ENCODE measurements at regions not wholly inside any gene's neighbourhood (a gene's known extent, or its start where the extent isn't known, plus 50 kb on each side); places are given as distances from the start of the nearest gene placed in this dataset.

DNA sequence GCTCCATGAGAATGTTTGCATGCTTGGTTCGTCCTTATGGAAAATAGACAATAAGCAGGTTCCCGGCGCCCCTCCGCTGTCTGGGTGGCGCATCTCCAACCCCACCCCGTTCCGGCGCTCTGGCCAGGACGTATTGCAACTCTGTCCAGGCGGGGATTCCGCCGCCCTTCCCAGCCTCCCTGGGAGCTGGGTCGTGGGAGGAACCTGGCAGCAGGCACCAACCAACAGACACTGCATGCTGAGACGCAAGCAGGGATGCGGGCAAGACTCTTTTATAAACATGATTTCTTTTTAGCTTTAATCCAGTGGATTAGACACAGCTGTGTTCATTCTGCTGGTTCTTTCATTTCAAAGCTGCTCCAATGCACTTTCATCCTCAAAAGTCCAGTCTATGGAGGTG is 240.2 kb downstream of the SH3BP4 start:
- TF ChIP-seq ZNF121 (tag by site-specific recombination; IDR thresholded peaks at IDR 0.05): no peak
- no peak for TF ChIP-seq ZNF785 (tag by site-specific recombination; IDR thresholded peaks at IDR 0.05)
- TF ChIP-seq ZNF513 (tag by site-specific recombination; IDR thresholded peaks at IDR 0.05): no peak
- TF ChIP-seq, protein P1, sequence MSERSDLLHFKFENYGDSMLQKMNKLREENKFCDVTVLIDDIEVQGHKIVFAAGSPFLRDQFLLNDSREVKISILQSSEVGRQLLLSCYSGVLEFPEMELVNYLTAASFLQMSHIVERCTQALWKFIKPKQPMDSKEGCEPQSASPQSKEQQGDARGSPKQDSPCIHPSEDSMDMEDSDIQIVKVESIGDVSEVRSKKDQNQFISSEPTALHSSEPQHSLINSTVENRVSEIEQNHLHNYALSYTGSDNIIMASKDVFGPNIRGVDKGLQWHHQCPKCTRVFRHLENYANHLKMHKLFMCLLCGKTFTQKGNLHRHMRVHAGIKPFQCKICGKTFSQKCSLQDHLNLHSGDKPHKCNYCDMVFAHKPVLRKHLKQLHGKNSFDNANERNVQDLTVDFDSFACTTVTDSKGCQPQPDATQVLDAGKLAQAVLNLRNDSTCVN (tag by site-specific recombination; optimal IDR thresholded peaks at IDR 0.05): no peak
- TF ChIP-seq HIC1 (tag by site-specific recombination; IDR thresholded peaks at IDR 0.05): no peak
- TF ChIP-seq HOXC10 (CRISPR knock-in tag; IDR thresholded peaks at IDR 0.05): no peak
- TF ChIP-seq, protein P2, sequence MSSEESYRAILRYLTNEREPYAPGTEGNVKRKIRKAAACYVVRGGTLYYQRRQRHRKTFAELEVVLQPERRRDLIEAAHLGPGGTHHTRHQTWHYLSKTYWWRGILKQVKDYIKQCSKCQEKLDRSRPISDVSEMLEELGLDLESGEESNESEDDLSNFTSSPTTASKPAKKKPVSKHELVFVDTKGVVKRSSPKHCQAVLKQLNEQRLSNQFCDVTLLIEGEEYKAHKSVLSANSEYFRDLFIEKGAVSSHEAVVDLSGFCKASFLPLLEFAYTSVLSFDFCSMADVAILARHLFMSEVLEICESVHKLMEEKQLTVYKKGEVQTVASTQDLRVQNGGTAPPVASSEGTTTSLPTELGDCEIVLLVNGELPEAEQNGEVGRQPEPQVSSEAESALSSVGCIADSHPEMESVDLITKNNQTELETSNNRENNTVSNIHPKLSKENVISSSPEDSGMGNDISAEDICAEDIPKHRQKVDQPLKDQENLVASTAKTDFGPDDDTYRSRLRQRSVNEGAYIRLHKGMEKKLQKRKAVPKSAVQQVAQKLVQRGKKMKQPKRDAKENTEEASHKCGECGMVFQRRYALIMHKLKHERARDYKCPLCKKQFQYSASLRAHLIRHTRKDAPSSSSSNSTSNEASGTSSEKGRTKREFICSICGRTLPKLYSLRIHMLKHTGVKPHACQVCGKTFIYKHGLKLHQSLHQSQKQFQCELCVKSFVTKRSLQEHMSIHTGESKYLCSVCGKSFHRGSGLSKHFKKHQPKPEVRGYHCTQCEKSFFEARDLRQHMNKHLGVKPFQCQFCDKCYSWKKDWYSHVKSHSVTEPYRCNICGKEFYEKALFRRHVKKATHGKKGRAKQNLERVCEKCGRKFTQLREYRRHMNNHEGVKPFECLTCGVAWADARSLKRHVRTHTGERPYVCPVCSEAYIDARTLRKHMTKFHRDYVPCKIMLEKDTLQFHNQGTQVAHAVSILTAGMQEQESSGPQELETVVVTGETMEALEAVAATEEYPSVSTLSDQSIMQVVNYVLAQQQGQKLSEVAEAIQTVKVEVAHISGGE (tag by site-specific recombination; conservative IDR thresholded peaks at IDR 0.05; ENCODE audit: low read depth): no peak
- TF ChIP-seq ZNF146 (tag by site-specific recombination; IDR thresholded peaks at IDR 0.05): no peak
- no peak for TF ChIP-seq KLF7 (tag by site-specific recombination; IDR thresholded peaks at IDR 0.05; ENCODE audit: borderline replicate concordance)
- no peak for TF ChIP-seq ZNF776 (tag by site-specific recombination; IDR thresholded peaks at IDR 0.05; ENCODE audit: borderline replicate concordance)
- no peak for TF ChIP-seq RBAK (tag by site-specific recombination; IDR thresholded peaks at IDR 0.05)
- TF ChIP-seq, protein P3, sequence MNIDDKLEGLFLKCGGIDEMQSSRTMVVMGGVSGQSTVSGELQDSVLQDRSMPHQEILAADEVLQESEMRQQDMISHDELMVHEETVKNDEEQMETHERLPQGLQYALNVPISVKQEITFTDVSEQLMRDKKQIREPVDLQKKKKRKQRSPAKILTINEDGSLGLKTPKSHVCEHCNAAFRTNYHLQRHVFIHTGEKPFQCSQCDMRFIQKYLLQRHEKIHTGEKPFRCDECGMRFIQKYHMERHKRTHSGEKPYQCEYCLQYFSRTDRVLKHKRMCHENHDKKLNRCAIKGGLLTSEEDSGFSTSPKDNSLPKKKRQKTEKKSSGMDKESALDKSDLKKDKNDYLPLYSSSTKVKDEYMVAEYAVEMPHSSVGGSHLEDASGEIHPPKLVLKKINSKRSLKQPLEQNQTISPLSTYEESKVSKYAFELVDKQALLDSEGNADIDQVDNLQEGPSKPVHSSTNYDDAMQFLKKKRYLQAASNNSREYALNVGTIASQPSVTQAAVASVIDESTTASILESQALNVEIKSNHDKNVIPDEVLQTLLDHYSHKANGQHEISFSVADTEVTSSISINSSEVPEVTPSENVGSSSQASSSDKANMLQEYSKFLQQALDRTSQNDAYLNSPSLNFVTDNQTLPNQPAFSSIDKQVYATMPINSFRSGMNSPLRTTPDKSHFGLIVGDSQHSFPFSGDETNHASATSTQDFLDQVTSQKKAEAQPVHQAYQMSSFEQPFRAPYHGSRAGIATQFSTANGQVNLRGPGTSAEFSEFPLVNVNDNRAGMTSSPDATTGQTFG (tag by site-specific recombination; IDR thresholded peaks at IDR 0.05; ENCODE audit: borderline replicate concordance): no peak
- TF ChIP-seq ZNF140 (tag by site-specific recombination; IDR thresholded peaks at IDR 0.05): no peak
- no peak for TF ChIP-seq ZSCAN4 (tag by site-specific recombination; IDR thresholded peaks at IDR 0.05)
- TF ChIP-seq, protein P4, sequence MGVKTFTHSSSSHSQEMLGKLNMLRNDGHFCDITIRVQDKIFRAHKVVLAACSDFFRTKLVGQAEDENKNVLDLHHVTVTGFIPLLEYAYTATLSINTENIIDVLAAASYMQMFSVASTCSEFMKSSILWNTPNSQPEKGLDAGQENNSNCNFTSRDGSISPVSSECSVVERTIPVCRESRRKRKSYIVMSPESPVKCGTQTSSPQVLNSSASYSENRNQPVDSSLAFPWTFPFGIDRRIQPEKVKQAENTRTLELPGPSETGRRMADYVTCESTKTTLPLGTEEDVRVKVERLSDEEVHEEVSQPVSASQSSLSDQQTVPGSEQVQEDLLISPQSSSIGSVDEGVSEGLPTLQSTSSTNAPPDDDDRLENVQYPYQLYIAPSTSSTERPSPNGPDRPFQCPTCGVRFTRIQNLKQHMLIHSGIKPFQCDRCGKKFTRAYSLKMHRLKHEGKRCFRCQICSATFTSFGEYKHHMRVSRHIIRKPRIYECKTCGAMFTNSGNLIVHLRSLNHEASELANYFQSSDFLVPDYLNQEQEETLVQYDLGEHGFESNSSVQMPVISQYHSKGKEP (tag by site-specific recombination; IDR thresholded peaks at IDR 0.05): no peak
- TF ChIP-seq ZNF830 (tag by site-specific recombination; IDR thresholded peaks at IDR 0.05; ENCODE audit: low read depth): no peak
- TF ChIP-seq ZNF133 (tag by site-specific recombination; IDR thresholded peaks at IDR 0.05): no peak
- no peak overlapping the region for H3K27ac ChIP-seq (ENCODE audit: extremely low read depth, low read depth, low read length)
- no peaks in the 10 kb centered on the region for H3K9me3 ChIP-seq (ENCODE audit: control insufficient read depth, insufficient read depth, low read depth, low read length)
- H3K36me3 ChIP-seq (ENCODE audit: control insufficient read depth in 2 of 2, insufficient read depth in 1 of 2, low read length in 2 of 2): no peaks in the 10 kb centered on the region
- ChIA-PET CTCF (no interaction called here), POLR2A (no interaction called here)
- no peak overlapping the region for H3K4me3 ChIP-seq (ENCODE audit: low read depth, low read length)
- no peaks in the 10 kb centered on the region for H3K4me1 ChIP-seq (ENCODE audit: control insufficient read depth, insufficient read depth, low read length)

Data from HEK293 (cell line).